H1 (cell line): ENCODE measurements at regions not wholly inside any gene's neighbourhood (a gene's known extent, or its start where the extent isn't known, plus 50 kb on each side); places are given as distances from the start of the nearest gene placed in this dataset.

ENCODE experiments used
- CTCF ChIA-PET: fragments of 300-600 bp; sonication (Branson Sonifier 250); formaldehyde crosslinking; loops from one replicate; lab custom pipeline; 2021; ENCODE audit not compliant: partially characterized antibody; lab: Charles Lee
- POLR2A ChIA-PET: fragments of 300-600 bp; sonication (Branson Sonifier 250); formaldehyde crosslinking; loops from one replicate; lab custom pipeline; 2021; ENCODE audit warnings: inconsistent platforms; ENCODE audit not compliant: partially characterized antibody; lab: Charles Lee
- DNase-seq, 2 experiments: peaks; one replicate each; pipeline versions ENCODE4 v3.0.0 to v3.0.0-alpha.2; 2010 to 2022; ENCODE audit warnings: low spot score in 2 of 2, low read depth in 1 of 2, mixed read lengths in 1 of 2
- FAIRE-seq: peaks from 2 replicates; lab custom pipeline; 2011; peaks lifted over from hg19 to GRCh38; lab: Jason Lieb, UNC
- H2AFZ ChIP-seq: 2 replicates; pipeline ENCODE4 v1.8.1; 2012; ENCODE audit warnings: low read length, inconsistent platforms
- H2AK5ac ChIP-seq: 2 replicates; pipeline ENCODE4 v1.6.1; 2013; ENCODE audit warnings: low read depth, low read length
- H2BK120ac ChIP-seq: replicated peaks from 2 replicates; pipeline ENCODE3; 2013; ENCODE audit warnings: low read depth, low read length, inconsistent platforms
- H2BK12ac ChIP-seq: 2 replicates; pipeline ENCODE4 v1.6.1; 2013; ENCODE audit warnings: low read depth, low read length
- H2BK15ac ChIP-seq: 2 replicates; pipeline ENCODE4 v1.6.1; 2013; ENCODE audit warnings: low read length
- H2BK20ac ChIP-seq: 2 replicates; pipeline ENCODE4 v1.6.1; 2013; ENCODE audit warnings: low read length
- H2BK5ac ChIP-seq: 2 replicates; pipeline ENCODE4 v1.6.1; 2013; ENCODE audit warnings: low read depth, low read length
- H3K14ac ChIP-seq: 2 replicates; pipeline ENCODE4 v1.6.1; 2013; ENCODE audit warnings: inconsistent platforms; ENCODE audit not compliant: insufficient read length
- H3K18ac ChIP-seq: 2 replicates; pipeline ENCODE4 v1.6.1; 2013; ENCODE audit warnings: low read length; ENCODE audit errors: extremely low read depth
- H3K23ac ChIP-seq: 2 replicates; pipeline ENCODE4 v1.6.1; 2013; ENCODE audit warnings: inconsistent platforms; ENCODE audit not compliant: insufficient read length
- H3K23me2 ChIP-seq: 2 replicates; pipeline ENCODE4 v1.6.1; 2013; ENCODE audit warnings: low read depth, low read length
- H3K27ac ChIP-seq: 2 replicates; pipeline ENCODE4 v1.6.1; 2011; ENCODE audit warnings: low read depth, low read length, inconsistent platforms
- H3K27me3 ChIP-seq, 4 experiments: replicated peaks in 1 of 4; 1 replicate in 1 of 4; 2 replicates in 3 of 4; pipeline versions ENCODE4 v1.6.1 to v1.8.1; 2011 to 2013; ENCODE audit warnings: low read length in 3 of 4, mild to moderate bottlenecking in 3 of 4, inconsistent platforms in 2 of 4, mixed read lengths in 2 of 4, moderate library complexity in 1 of 4; ENCODE audit not compliant: control insufficient read depth in 3 of 4, insufficient read depth in 3 of 4; ENCODE audit errors: extremely low read depth in 1 of 4
- H3K36me3 ChIP-seq, 4 experiments: 2 replicates each; pipeline versions ENCODE4 v1.6.1 to v1.8.1; 2011 to 2013; ENCODE audit warnings: mild to moderate bottlenecking in 4 of 4, low read length in 3 of 4, moderate library complexity in 2 of 4, control low read depth in 1 of 4, inconsistent platforms in 1 of 4; ENCODE audit not compliant: insufficient read depth in 4 of 4, control insufficient read depth in 2 of 4
- H3K4ac ChIP-seq: replicated peaks from 2 replicates; pipeline ENCODE3; 2013; ENCODE audit warnings: low read length, low read depth, mixed read lengths, inconsistent platforms; ENCODE audit not compliant: insufficient read length
- H3K4me1 ChIP-seq, 4 experiments: replicated peaks in 1 of 4; 1 replicate in 1 of 4; 2 replicates in 3 of 4; pipeline versions ENCODE4 v1.6.1 to v1.8.1; 2011 to 2013; ENCODE audit warnings: low read length in 3 of 4, inconsistent platforms in 2 of 4, mixed read lengths in 1 of 4; ENCODE audit not compliant: insufficient read depth in 4 of 4, control insufficient read depth in 3 of 4
- H3K4me2 ChIP-seq, 2 experiments: 2 replicates each; pipeline versions ENCODE4 v1.6.1 to v1.8.1; 2011 to 2013; ENCODE audit warnings: low read depth in 2 of 2, low read length in 2 of 2, control low read depth in 1 of 2, inconsistent platforms in 1 of 2, mild to moderate bottlenecking in 1 of 2; ENCODE audit not compliant: insufficient read depth in 1 of 2
- H3K4me3 ChIP-seq, 4 experiments: fragments of 200-600, 300-600 bp in 1 of 4; sonication (generic), shearing (Covaris generic), sonication (Bioruptor Twin) in 1 of 4; 2 replicates each; pipeline versions ENCODE4 v1.5.1 to v1.8.1; 2011 to 2016; ENCODE audit warnings: low read length in 4 of 4, low read depth in 3 of 4, control low read depth in 2 of 4, inconsistent platforms in 2 of 4, mild to moderate bottlenecking in 2 of 4, mixed read lengths in 1 of 4, moderate library complexity in 1 of 4; ENCODE audit not compliant: insufficient read depth in 2 of 4; ENCODE audit errors: extremely low read depth in 1 of 4
- H3K56ac ChIP-seq: replicated peaks from 2 replicates; pipeline ENCODE3; 2013; ENCODE audit warnings: low read depth, mild to moderate bottlenecking, mixed read lengths, low read length, inconsistent platforms; ENCODE audit not compliant: insufficient read length
- H3K79me1 ChIP-seq: 2 replicates; pipeline ENCODE4 v1.6.1; 2013; ENCODE audit warnings: low read depth, low read length, control low read depth
- H3K79me2 ChIP-seq, 2 experiments: 2 replicates each; pipeline versions ENCODE4 v1.6.1 to v1.8.1; 2012 to 2013; ENCODE audit warnings: low read length in 2 of 2, mild to moderate bottlenecking in 2 of 2, inconsistent platforms in 1 of 2; ENCODE audit not compliant: insufficient read depth in 2 of 2, control insufficient read depth in 1 of 2
- H3K9ac ChIP-seq, 4 experiments: replicated peaks in 1 of 4; 1 replicate in 1 of 4; 2 replicates in 3 of 4; pipeline versions ENCODE4 v1.6.1 to v1.8.1; 2011 to 2013; ENCODE audit warnings: low read depth in 3 of 4, low read length in 3 of 4, control low read depth in 2 of 4, mild to moderate bottlenecking in 2 of 4, moderate library complexity in 2 of 4, inconsistent platforms in 1 of 4; ENCODE audit errors: extremely low read depth in 1 of 4
- H3K9me3 ChIP-seq, 2 experiments: 2 replicates each; pipeline versions ENCODE4 v1.6.1 to v1.8.1; 2012 to 2013; ENCODE audit warnings: mild to moderate bottlenecking in 2 of 2, moderate library complexity in 2 of 2, control low read depth in 1 of 2, inconsistent platforms in 1 of 2, low read depth in 1 of 2, low read length in 1 of 2, mixed read lengths in 1 of 2; ENCODE audit not compliant: insufficient read depth in 2 of 2
- H4K20me1 ChIP-seq, 2 experiments: replicated peaks in 1 of 2; 2 replicates each; pipeline versions ENCODE3 to v1.8.1; 2011 to 2013; ENCODE audit warnings: inconsistent platforms in 2 of 2, low read length in 2 of 2, mild to moderate bottlenecking in 1 of 2; ENCODE audit not compliant: insufficient read depth in 2 of 2, control insufficient read depth in 1 of 2
- H4K5ac ChIP-seq: 2 replicates; pipeline ENCODE4 v1.6.1; 2013; ENCODE audit warnings: low read length, low read depth, mixed read lengths, inconsistent platforms; ENCODE audit not compliant: insufficient read length
- H4K8ac ChIP-seq: 2 replicates; pipeline ENCODE4 v1.8.0; 2013; ENCODE audit warnings: mild to moderate bottlenecking, moderate library complexity, low read length, inconsistent platforms; ENCODE audit not compliant: insufficient read depth; ENCODE audit errors: extremely low read depth
- H4K91ac ChIP-seq: replicated peaks from 2 replicates; pipeline ENCODE3; 2013; ENCODE audit warnings: low read length, mixed read lengths, inconsistent platforms; ENCODE audit not compliant: insufficient read length
- FOSL1 ChIP-seq: IDR thresholded peaks from 2 replicates; pipeline ENCODE4 v1.6.1; 2011; ENCODE audit warnings: mild to moderate bottlenecking, low read depth, low read length, moderate library complexity; ENCODE audit not compliant: insufficient read depth
- JUN ChIP-seq: IDR thresholded peaks from 2 replicates; pipeline ENCODE4 v1.6.1; 2011; ENCODE audit warnings: low read depth, mild to moderate bottlenecking, improper control_type of control experiment, low read length
- JUND ChIP-seq: IDR thresholded peaks from 2 replicates; pipeline ENCODE4 v1.6.1; 2011; ENCODE audit warnings: mild to moderate bottlenecking, improper control_type of control experiment, low read length
- NRF1 ChIP-seq: IDR thresholded peaks from 2 replicates; pipeline ENCODE4 v1.6.1; 2011; ENCODE audit warnings: mild to moderate bottlenecking, low read depth, low read length, improper control_type of control experiment
- POLR2A ChIP-seq, 2 experiments: IDR thresholded peaks; 1 replicate in 1 of 2; 2 replicates in 1 of 2; pipeline ENCODE4 v1.6.1; 2011; ENCODE audit warnings: low read depth in 2 of 2, low read length in 2 of 2, mild to moderate bottlenecking in 2 of 2; ENCODE audit errors: control extremely low read depth in 1 of 2
- POU5F1 ChIP-seq: IDR thresholded peaks from 2 replicates; pipeline ENCODE4 v1.6.1; 2011; ENCODE audit warnings: low read depth, mild to moderate bottlenecking, low read length, moderate library complexity
- RFX5 ChIP-seq: IDR thresholded peaks from 2 replicates; pipeline ENCODE4 v1.6.1; 2011; ENCODE audit warnings: low read depth, low read length, improper control_type of control experiment, borderline replicate concordance
- SIN3A ChIP-seq, 2 experiments: IDR thresholded peaks in 1 of 2; conservative IDR thresholded peaks in 1 of 2; 2 replicates each; pipeline ENCODE4 v1.6.1; 2011 to 2012; ENCODE audit warnings: low read length in 2 of 2, improper control_type of control experiment in 1 of 2, low read depth in 1 of 2, mild to moderate bottlenecking in 1 of 2
- SIX5 ChIP-seq: IDR thresholded peaks from 2 replicates; pipeline ENCODE4 v1.6.1; 2011; ENCODE audit warnings: mild to moderate bottlenecking, low read depth, low read length
- SP4 ChIP-seq: IDR thresholded peaks from 2 replicates; pipeline ENCODE4 v1.6.1; 2012; ENCODE audit warnings: low read length, inconsistent platforms
- SRF ChIP-seq: IDR thresholded peaks from 2 replicates; pipeline ENCODE4 v1.6.1; 2011; ENCODE audit warnings: mild to moderate bottlenecking, low read depth, low read length, moderate library complexity
- TEAD4 ChIP-seq: IDR thresholded peaks from 2 replicates; pipeline ENCODE4 v1.6.1; 2012; ENCODE audit warnings: low read depth, low read length, inconsistent platforms, mixed read lengths
- WGBS, 2 experiments: shearing (Covaris generic) in 1 of 2; methylation state at CpG; one replicate each; pipeline versions ENCODE4 v1.1.6 to v1.1.7; 2013 to 2015; ENCODE audit warnings: low lambda C conversion rate in 2 of 2, mixed read lengths in 2 of 2, inconsistent platforms in 1 of 2, low coverage in 1 of 2, missing lambda C conversion rate in 1 of 2; ENCODE audit not compliant: insufficient replicate concordance in 2 of 2, insufficient coverage in 1 of 2, insufficient read length in 1 of 2; ENCODE audit errors: extremely low coverage in 1 of 2, missing lambda C conversion rate in 1 of 2; 5-methylcytosine and 5-hydroxymethylcytosine counted together

- H4K20me1 ChIP-seq, result no peaks in the 10 kb centered on the region
- H3K18ac ChIP-seq, result no peak overlapping the region
- FAIRE-seq (no peak), DNase-seq (no peak)
- H3K14ac ChIP-seq, result no peak overlapping the region
- no peak overlapping the region for H2BK15ac ChIP-seq
- H3K4me3 ChIP-seq, result no peak overlapping the region
- no peak overlapping the region for H2BK12ac ChIP-seq
- H3K56ac ChIP-seq, result no peak overlapping the region
- ChIA-PET CTCF (interaction anchor here (1.1 to 3.1 kb wide), 3 partner anchors 12 to 86 kb away, joined by 3 to 11 read pairs (median 10); no protein-coding TSS in a partner anchor), POLR2A (no interaction called here)
- H2AK5ac ChIP-seq, result no peak overlapping the region
- no peak overlapping the region for H4K91ac ChIP-seq
- H3K79me1 ChIP-seq, result no peaks in the 10 kb centered on the region
- no peak overlapping the region for H3K4me2 ChIP-seq
- H3K9ac ChIP-seq, result no peak overlapping the region
- H4K5ac ChIP-seq, result no peak overlapping the region
- H3K23me2 ChIP-seq, result no peaks in the 10 kb centered on the region
- no peak overlapping the region for H3K4ac ChIP-seq
- H3K79me2 ChIP-seq, result no peaks in the 10 kb centered on the region
- peak overlapping the region; percentile 57; the same call in 1 of the 2 replicates for H4K8ac ChIP-seq
- no peaks in the 10 kb centered on the region for H3K4me1 ChIP-seq
- 94% methylated on average over 22 of the region's 22 CpGs; no CpG with 5 or more reads in 1 of the 2 experiments for WGBS, 2 experiments
- no peak overlapping the region for H2BK20ac ChIP-seq
- H2BK5ac ChIP-seq, result no peak overlapping the region
- H3K36me3 ChIP-seq, result no peaks in the 10 kb centered on the region
- peaks cover 0 to 7% of the 10 kb centered on the region in 2 experiments; a peak in 2 of 4 replicates for H3K9me3 ChIP-seq
- no peak overlapping the region for H3K23ac ChIP-seq
- no peak overlapping the region for H3K27ac ChIP-seq
- no peaks in the 10 kb centered on the region for H3K27me3 ChIP-seq
- no peak overlapping the region for H2AFZ ChIP-seq
- H2BK120ac ChIP-seq, result no peak overlapping the region
- no peak for TF ChIP-seq SRF
- TF ChIP-seq POU5F1, result no peak
- no peak for TF ChIP-seq SIN3A (conservative IDR thresholded peaks at IDR 0.05 in 1 of 2, IDR thresholded peaks at IDR 0.05 in 1 of 2; ENCODE audit: low read depth in 1 of 2, low read length in 2 of 2)
- no peak for TF ChIP-seq TEAD4
- TF ChIP-seq RFX5, result no peak
- no peak for TF ChIP-seq SP4
- no peak for TF ChIP-seq SIX5
- TF ChIP-seq NRF1, result no peak
- TF ChIP-seq JUND, result no peak
- TF ChIP-seq POLR2A (IDR thresholded peaks at IDR 0.05; ENCODE audit: control extremely low read depth in 1 of 2, low read depth in 2 of 2, low read length in 2 of 2), result no peak
- TF ChIP-seq FOSL1, result no peak
- no peak for TF ChIP-seq JUN
Measured at GRCh38 chr18:78896111-78896905, 83.3 kb upstream of the SALL3 start.
